ENCODE measurements at regions not wholly inside any gene's neighbourhood (a gene's known extent, or its start where the extent isn't known, plus 50 kb on each side); places are given as distances from the start of the nearest gene placed in this dataset.

DNA sequence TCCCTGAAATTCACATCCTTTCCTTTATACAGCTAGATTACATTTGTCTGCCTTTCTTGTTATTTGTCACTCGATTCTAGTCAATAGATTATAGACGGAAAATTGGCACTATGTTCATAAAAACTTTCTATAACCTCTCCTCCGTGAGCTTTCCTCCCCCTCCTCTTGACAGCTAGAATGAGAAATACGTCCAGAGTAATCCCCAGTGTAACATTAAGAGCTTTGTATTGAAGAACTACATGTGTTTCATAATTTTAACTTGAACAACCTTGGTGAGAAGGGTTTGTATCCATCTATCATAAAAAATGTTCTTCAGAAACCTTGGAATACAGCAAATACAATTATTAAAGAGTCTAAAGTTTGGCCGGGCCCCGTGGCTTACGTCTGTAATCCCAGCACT lies 1707.4 kb downstream of the PCDH7 start:
- Histone ChIP-seq H3K4me1 (no peaks in the 10 kb centered on the region), H3K9me3 (replicated peaks) (no peaks in the 10 kb centered on the region; the same call in 1 of the 2 replicates), H3K36me3 (no peaks in the 10 kb centered on the region), H3K4me3 (no peak overlapping the region), H3K27ac (no peak overlapping the region), H3K27me3 (no peaks in the 10 kb centered on the region)
- no peak for DNase-seq

DNA sequence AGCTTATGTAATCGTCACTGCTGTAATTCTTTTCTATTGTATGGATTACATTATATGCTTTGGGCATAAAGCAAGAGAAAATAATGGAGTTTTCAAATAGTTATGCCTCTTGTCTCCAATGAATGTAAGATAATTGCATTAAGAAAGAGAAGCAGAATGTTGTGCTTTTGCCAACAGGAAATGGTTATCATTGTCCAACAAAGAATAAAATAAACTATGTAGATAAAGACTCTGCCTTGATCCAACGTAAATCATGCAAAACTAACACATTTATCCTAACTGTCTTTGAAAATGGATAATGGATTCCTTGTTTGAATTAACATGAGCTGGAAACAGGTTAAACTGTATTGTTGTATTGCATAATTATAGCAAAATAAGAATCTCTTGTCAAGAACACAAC lies 1709.0 kb downstream of the PCDH7 start:
- no peaks in the 10 kb centered on the region for H3K9me3 ChIP-seq (replicated peaks)
- no peaks in the 10 kb centered on the region for H3K27me3 ChIP-seq
- no peak overlapping the region for H3K4me3 ChIP-seq
- H3K36me3 ChIP-seq = no peaks in the 10 kb centered on the region
- no peak overlapping the region for H3K27ac ChIP-seq
- H3K4me1 ChIP-seq = no peaks in the 10 kb centered on the region
- no peak for DNase-seq

DNA sequence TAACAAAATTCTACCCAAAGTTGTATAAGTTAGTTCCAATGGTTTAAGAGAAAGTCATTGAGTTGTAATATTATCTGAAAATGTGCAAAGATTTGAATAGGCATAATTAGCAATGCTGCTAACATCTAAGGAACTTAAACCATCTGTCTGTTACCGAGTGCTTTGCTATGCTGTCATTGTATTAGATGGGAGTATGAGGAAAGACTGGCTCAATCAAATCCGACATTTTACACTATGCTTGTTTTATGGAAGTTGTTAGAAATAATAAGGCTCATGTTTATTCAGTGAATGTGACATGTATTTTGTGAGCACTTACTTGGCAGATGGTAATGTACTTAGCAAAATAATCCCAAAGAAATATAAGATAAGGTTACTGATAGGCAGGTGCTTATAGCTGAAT lies 1715.1 kb downstream of the PCDH7 start:
- no peaks in the 10 kb centered on the region for H3K36me3 ChIP-seq
- no peaks in the 10 kb centered on the region for H3K9me3 ChIP-seq (replicated peaks)
- no peak overlapping the region for H3K27ac ChIP-seq
- H3K4me1 ChIP-seq = no peaks in the 10 kb centered on the region
- H3K27me3 ChIP-seq = no peaks in the 10 kb centered on the region
- H3K4me3 ChIP-seq = no peak overlapping the region
- no peak for DNase-seq

DNA sequence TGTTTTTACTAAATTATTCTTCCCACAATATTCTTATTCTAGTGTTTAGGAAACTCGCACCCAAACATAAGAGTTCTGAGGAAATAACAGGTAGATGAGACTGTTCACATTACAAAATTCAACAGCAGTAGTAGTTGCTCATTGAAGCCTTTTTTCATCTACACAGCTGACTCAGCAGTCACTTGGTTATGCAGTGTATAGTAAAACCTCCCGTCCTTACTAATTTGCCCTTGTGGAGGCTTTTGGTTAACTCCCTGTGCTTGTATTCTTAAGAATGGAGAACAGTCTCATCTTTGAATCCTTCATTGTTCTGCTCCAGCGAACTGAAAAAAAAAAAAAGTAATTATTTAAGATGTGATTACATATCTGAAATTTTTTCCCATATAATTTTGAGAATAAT lies 1716.6 kb downstream of the PCDH7 start:
- Histone ChIP-seq H3K36me3 (no peaks in the 10 kb centered on the region), H3K4me3 (no peak overlapping the region), H3K27ac (no peak overlapping the region), H3K27me3 (no peaks in the 10 kb centered on the region), H3K9me3 (replicated peaks) (no peaks in the 10 kb centered on the region), H3K4me1 (no peaks in the 10 kb centered on the region)
- no peak for DNase-seq

DNA sequence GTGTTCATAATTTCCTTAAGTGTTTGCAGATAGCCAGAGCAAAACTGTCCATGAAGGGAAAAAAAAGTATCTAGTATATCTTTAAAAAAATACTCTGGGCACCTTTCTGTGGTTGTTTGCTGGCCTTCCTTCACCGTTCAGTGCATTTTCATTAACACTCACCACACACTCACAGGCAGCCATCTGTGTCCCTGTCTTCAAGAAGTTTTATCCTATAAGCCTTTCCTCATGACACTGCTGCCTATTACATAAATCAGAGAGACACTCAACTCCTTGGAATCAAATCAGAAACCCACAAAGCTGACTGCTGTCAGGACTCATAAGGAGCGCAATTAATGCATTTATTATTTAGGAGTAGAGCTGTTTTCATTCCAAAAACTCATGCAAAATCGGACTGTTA lies 1720.2 kb downstream of the PCDH7 start:
- Histone ChIP-seq H3K27me3 (no peaks in the 10 kb centered on the region), H3K4me3 (no peak overlapping the region), H3K27ac (no peak overlapping the region), H3K36me3 (no peaks in the 10 kb centered on the region), H3K9me3 (replicated peaks) (no peaks in the 10 kb centered on the region), H3K4me1 (no peaks in the 10 kb centered on the region)
- no peak for DNase-seq

DNA sequence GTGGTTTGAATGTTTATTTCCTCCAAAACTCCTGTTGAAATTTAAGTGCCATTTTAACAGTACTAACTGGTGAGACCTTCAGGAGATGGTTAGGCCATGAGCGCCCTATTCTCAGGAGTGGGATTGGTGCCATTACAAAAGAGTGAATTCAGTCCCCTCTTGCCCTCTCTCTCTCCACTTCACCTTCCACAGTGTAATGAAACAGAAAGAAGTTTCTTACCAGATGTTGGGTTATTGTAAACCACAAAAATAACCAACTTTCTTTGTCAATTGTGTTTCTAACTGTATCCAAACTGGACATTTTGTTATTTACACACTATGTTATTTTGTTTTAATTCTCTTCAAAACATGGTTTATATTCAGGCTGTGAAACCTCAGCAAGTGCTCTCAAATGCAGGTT lies 1734.3 kb downstream of the PCDH7 start:
- H3K4me3 ChIP-seq = no peak overlapping the region
- H3K9me3 ChIP-seq (replicated peaks) = no peaks in the 10 kb centered on the region
- DNase-seq = no peak
- H3K36me3 ChIP-seq = no peaks in the 10 kb centered on the region
- H3K27me3 ChIP-seq = no peaks in the 10 kb centered on the region
- H3K4me1 ChIP-seq = no peaks in the 10 kb centered on the region
- no peak overlapping the region for H3K27ac ChIP-seq

DNA sequence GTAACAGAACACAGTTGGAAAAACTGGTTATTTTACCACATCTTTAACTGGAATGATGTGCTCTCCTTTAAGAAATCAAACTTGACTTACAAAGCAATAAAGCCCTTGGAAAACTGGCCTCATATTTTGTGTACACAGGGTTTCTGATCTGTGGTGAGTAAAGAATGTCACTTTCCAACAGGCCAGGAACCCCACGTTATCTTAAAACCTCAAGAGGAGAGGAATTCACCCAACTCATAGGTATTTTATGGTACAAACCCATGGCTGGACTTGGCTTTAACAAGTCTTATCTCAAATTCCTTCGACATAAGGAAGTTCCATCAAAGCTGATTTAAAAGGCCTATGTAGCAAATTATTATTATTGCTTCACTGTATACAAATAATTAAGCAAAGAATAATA lies 1735.1 kb downstream of the PCDH7 start:
- Histone ChIP-seq H3K4me3 (no peak overlapping the region), H3K27me3 (no peaks in the 10 kb centered on the region), H3K36me3 (no peaks in the 10 kb centered on the region), H3K4me1 (no peaks in the 10 kb centered on the region), H3K27ac (no peak overlapping the region), H3K9me3 (replicated peaks) (no peaks in the 10 kb centered on the region)
- DNase-seq = no peak

DNA sequence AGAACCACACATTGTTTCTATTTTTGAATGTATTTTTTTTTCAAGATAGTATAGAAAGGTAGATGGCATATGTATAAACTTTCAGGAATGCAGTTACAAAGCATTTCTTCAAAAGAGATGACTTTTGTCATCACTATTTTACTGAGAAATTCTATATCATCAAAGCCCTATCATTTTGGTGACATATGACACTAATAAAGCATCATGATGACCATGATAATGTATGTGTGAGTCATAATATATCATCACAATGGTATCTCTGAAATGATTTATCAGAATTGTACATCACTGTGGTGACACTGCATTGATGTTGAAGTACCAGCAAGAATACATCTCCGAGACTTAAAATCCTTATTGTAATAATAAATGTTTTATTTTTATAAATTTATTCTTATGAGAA lies 1740.8 kb downstream of the PCDH7 start:
- H3K4me3 ChIP-seq = no peak overlapping the region
- H3K27ac ChIP-seq = no peak overlapping the region
- DNase-seq = no peak
- H3K27me3 ChIP-seq = no peaks in the 10 kb centered on the region
- H3K4me1 ChIP-seq = no peaks in the 10 kb centered on the region
- no peaks in the 10 kb centered on the region for H3K9me3 ChIP-seq (replicated peaks)
- H3K36me3 ChIP-seq = no peaks in the 10 kb centered on the region

DNA sequence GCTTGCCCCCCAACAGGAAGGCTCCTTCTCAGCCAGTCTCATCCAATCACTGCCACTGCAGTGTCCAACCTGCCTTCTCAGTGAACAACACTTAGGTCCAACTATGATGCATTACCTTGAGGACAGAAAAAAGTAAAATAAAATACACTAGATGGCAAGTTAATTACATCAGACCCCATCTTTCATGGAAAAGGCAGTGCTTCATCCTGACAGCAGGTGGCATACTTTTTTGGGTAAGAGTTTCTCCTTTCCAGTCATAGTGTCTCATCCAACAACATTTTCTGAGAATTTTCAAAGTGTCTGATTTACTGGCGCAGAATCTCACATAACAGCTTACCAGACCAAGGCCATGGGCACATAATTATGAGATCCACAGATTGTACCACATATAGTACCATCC lies 1742.8 kb downstream of the PCDH7 start:
- DNase-seq = peak in 1 of 2 experiments; percentile 27

DNA sequence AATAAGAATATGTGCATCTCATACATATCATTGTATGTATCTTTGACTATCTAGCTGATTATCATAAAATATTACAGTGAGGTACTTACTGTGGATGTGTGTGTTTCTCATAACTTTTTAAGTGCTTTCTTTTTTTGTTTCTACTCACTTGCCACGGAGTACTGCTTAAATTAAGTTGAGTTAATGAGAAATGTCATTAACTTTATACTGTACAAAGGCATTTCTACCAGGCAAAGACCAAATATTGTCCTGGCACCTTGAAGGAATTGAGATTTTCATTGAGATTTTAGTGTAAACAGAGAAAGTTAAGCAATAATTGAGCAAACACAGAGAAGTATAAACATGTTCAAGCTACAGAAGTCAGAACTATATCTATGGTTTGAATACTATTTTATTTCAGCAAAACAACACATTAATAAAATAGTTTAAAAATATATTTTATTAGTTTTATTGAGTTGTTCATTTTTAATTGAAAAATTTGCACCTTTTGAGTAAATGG lies 1750.0 kb downstream of the PCDH7 start:
- no peak overlapping the region for H3K27ac ChIP-seq
- no peaks in the 10 kb centered on the region for H3K9me3 ChIP-seq (replicated peaks)
- no peak for DNase-seq
- no peaks in the 10 kb centered on the region for H3K36me3 ChIP-seq
- H3K4me1 ChIP-seq = no peaks in the 10 kb centered on the region
- no peaks in the 10 kb centered on the region for H3K27me3 ChIP-seq
- no peak overlapping the region for H3K4me3 ChIP-seq

More for the DNA sequence above, 1742.8 kb downstream of the PCDH7 start:
- Histone ChIP-seq H3K27me3 (no peaks in the 10 kb centered on the region), H3K4me1 (no peaks in the 10 kb centered on the region), H3K27ac (no peak overlapping the region), H3K36me3 (no peaks in the 10 kb centered on the region), H3K9me3 (replicated peaks) (no peaks in the 10 kb centered on the region), H3K4me3 (no peak overlapping the region)

DNA sequence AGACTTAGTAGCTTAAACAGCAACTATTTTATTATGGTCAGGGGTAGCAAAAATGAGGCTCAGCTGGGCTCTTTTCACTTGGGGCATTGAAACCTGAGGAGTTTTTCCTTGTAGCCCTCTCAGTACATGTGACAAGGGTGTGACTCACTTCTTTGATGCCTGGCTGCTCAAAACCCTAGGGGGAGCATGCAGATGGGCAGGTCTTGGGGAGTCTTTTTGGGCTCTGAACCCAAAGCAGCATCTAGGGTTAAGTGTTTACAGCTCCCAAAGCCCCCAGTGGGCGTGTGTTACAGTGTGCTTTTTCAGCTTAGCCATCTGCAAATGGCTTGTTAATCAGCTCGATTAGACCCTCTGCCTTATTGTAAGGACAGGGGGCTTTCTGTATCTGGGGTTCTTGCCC lies 1752.7 kb downstream of the PCDH7 start:
- peak in 1 of 2 experiments; percentile 6 for DNase-seq
- H3K4me3 ChIP-seq = no peak overlapping the region
- H3K36me3 ChIP-seq = no peaks in the 10 kb centered on the region
- H3K27ac ChIP-seq = no peak overlapping the region
- H3K4me1 ChIP-seq = no peaks in the 10 kb centered on the region
- H3K27me3 ChIP-seq = no peaks in the 10 kb centered on the region
- no peaks in the 10 kb centered on the region for H3K9me3 ChIP-seq (replicated peaks)

DNA sequence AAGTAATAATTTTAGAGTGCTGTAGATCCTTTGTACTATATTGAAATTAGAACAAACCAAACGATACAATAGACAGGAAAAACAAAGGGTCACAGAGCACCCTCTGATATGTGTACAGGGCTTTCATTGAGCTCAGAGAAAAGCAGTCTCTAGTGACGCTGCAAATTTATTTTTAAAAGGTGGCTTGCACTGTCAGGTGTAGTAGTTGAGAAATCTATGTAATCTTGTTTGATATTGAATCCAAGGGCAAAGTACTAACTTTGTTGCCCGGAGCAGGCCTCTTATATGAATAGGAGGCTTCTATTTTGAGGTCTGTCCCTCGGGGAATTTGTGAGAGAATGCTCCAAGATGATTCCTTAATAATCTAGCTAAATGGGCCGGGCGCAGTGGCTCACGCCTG lies 1755.5 kb downstream of the PCDH7 start:
- no peaks in the 10 kb centered on the region for H3K27me3 ChIP-seq
- no peaks in the 10 kb centered on the region for H3K4me1 ChIP-seq
- H3K4me3 ChIP-seq = no peak overlapping the region
- no peak for DNase-seq
- H3K27ac ChIP-seq = no peak overlapping the region
- H3K9me3 ChIP-seq (replicated peaks) = no peaks in the 10 kb centered on the region
- no peaks in the 10 kb centered on the region for H3K36me3 ChIP-seq

DNA sequence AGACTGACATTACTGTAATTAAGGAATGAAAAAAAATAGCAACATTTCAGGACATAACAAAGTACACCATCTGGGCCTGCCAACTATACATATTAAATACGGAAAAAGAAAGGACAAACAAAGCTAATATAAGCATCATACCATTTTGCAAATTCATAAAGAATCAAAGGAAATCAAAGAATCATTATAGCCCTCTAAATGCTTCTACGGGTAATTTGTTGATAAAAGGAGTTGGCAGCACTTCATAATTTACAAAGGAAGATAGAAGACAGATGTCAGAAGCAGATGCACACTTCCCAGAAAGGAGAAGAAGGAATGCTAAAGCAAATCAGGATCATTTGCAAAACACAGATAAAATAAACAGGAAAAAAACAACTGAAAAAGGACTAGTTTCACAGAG lies 1757.3 kb downstream of the PCDH7 start:
- H3K27ac ChIP-seq = no peak overlapping the region
- H3K36me3 ChIP-seq = no peaks in the 10 kb centered on the region
- H3K4me1 ChIP-seq = no peaks in the 10 kb centered on the region
- H3K4me3 ChIP-seq = no peak overlapping the region
- H3K9me3 ChIP-seq (replicated peaks) = no peaks in the 10 kb centered on the region
- no peaks in the 10 kb centered on the region for H3K27me3 ChIP-seq
- no peak for DNase-seq

DNA sequence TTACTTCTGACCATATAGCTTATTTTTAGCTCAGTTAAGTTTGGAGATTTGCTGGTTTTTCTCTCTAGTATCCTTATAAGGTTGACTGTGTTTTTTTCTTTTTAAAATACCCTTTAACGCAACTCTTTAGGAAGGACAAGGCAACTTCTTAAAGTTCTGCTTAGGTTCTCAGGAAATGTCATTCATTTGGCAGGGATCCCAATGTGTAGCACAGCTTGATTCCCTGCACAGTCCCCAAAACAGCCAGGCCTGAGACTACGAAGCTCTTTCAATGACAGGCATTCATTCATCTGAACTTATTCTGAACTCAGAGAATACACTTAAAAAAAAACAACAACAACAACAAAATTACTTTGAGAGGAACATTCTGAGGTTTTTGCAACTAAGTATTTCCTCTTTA lies 1765.8 kb downstream of the PCDH7 start:
- no peaks in the 10 kb centered on the region for H3K4me1 ChIP-seq
- no peaks in the 10 kb centered on the region for H3K27me3 ChIP-seq
- H3K36me3 ChIP-seq = no peaks in the 10 kb centered on the region
- 0 out of 2 replicates have a peak, but pooled peaks cover 3% of the 10 kb centered on the region for H3K9me3 ChIP-seq (replicated peaks)
- H3K27ac ChIP-seq = no peak overlapping the region
- no peak overlapping the region for H3K4me3 ChIP-seq
- peak in 1 of 2 experiments; percentile 45 for DNase-seq

DNA sequence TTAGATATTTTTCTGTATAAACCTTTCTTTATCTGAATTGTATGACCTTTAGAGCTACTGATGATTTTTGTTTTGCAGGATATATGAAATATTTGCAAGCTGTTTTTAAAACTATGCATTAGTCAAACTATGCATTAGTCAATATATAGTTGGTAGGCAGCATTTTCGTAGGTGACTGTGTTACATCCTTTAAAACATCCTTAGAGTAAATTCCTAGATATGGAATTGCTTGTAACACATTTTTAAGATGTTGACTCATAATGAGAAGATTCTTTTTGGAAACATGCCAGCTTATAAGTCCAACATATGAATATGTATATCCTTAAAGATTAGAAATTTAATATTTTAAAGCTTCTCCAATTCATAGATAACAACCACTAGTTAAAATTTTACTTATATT lies 1768.5 kb downstream of the PCDH7 start:
- no peak for DNase-seq

DNA sequence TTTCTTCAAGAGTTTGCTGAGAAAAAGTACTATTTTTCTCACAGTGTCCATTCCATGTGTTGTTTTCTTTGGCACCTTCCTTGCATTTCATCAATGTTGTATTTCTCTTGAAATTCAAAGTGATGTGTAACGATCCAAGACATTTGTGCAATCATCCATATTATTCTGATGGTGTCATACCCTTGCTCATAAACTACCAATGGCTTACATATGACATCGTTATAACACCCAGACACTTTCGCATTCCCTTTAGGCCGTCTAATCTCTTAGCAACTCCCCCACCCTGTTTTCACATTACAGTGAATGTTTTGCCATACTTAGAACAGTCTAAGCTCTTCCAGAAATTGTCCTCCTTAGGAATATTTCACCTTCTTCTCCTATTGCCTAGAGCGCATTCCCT lies 1779.0 kb downstream of the PCDH7 start:
- Histone ChIP-seq H3K4me3 (no peak overlapping the region), H3K4me1 (no peaks in the 10 kb centered on the region), H3K27me3 (no peaks in the 10 kb centered on the region), H3K9me3 (replicated peaks) (peaks cover 5% of the 10 kb centered on the region; the same call in 1 of the 2 replicates), H3K36me3 (no peaks in the 10 kb centered on the region), H3K27ac (no peak overlapping the region)
- no peak for DNase-seq

More for the DNA sequence above, 1768.5 kb downstream of the PCDH7 start:
- no peak overlapping the region for H3K4me3 ChIP-seq
- 0 out of 2 replicates have a peak, but pooled peaks cover 3% of the 10 kb centered on the region for H3K9me3 ChIP-seq (replicated peaks)
- no peaks in the 10 kb centered on the region for H3K4me1 ChIP-seq
- H3K27ac ChIP-seq = no peak overlapping the region
- no peaks in the 10 kb centered on the region for H3K36me3 ChIP-seq
- H3K27me3 ChIP-seq = no peaks in the 10 kb centered on the region
